Peyer's patch (tissue), 4 donors: ENCODE measurements at regions not wholly inside any gene's neighbourhood (a gene's known extent, or its start where the extent isn't known, plus 50 kb on each side); places are given as distances from the start of the nearest gene placed in this dataset.
"Not testable (repeated sequence)": the region's sequence is repeated elsewhere in the genome, so short reads cannot be mapped to it uniquely, and the experiment has no call there.

Experiments used
- DNase-seq, 3 donors: peaks; one replicate each; pipeline ENCODE4 v3.0.0-alpha.2; 2017 to 2019
- H3K27ac ChIP-seq, 4 donors: fragments of 200-600 bp; sonication (generic); one replicate each; pipeline ENCODE4 v1.5.1; 2016 to 2019
- H3K27me3 ChIP-seq, 2 donors: fragments of 200-600 bp; sonication (generic); one replicate each; pipeline ENCODE4 v1.5.1; 2019
- H3K36me3 ChIP-seq, 3 donors: fragments of 200-600 bp; sonication (generic); one replicate each; pipeline ENCODE4 v1.5.1; 2016 to 2019
- H3K4me1 ChIP-seq, 4 donors: fragments of 200-600 bp; sonication (generic); one replicate each; pipeline ENCODE4 v1.5.1; 2016 to 2019
- H3K4me3 ChIP-seq, 4 donors: fragments of 200-600 bp; sonication (generic); 1 replicate in 3 of 4; 2 replicates in 1 of 4; pipeline ENCODE4 v1.5.1; 2016 to 2019; ENCODE audit warnings: mild to moderate bottlenecking in 1 of 4
- H3K9me3 ChIP-seq, 4 donors: fragments of 200-600 bp; sonication (generic); one replicate each; pipeline ENCODE4 v1.5.1; 2016 to 2019; ENCODE audit warnings: mild to moderate bottlenecking in 1 of 4
- CTCF ChIP-seq, 6 experiments: fragments of 450-650 bp in 4 of 6; fragments of 200-600 bp in 2 of 6; sonication (generic) in 1 of 6; IDR thresholded peaks; one replicate each; pipeline ENCODE4 v1.5.1; 2017 to 2019; ENCODE audit warnings: antibody characterized with exemption in 6 of 6, mild to moderate bottlenecking in 3 of 6, moderate library complexity in 1 of 6
- POLR2A ChIP-seq, 2 donors: fragments of 450-650 bp; IDR thresholded peaks; one replicate each; pipeline ENCODE4 v1.5.1; 2017; ENCODE audit warnings: antibody characterized with exemption in 2 of 2, mild to moderate bottlenecking in 2 of 2, moderate library complexity in 2 of 2

GRCh38 chr10:31664803-31665202 lies 263.8 kb downstream of the ARHGAP12 start:
- Histone ChIP-seq H3K27ac (peak overlapping the region in 1 of 4 donors; percentile 31), H3K9me3 (no peaks in the 10 kb centered on the region), H3K4me3 (no peak overlapping the region), H3K27me3 (no peaks in the 10 kb centered on the region), H3K36me3 (no peaks in the 10 kb centered on the region), H3K4me1 (no peaks in the 10 kb centered on the region)
- no peak for DNase-seq
- TF ChIP-seq POLR2A (IDR thresholded peaks at IDR 0.05) (no peak), CTCF (IDR thresholded peaks at IDR 0.05) (no peak)

GRCh38 chr10:31664071-31664470 lies 264.6 kb downstream of the ARHGAP12 start:
- not testable (repeated sequence) for H3K4me1 ChIP-seq, H3K27me3 ChIP-seq, H3K4me3 ChIP-seq, H3K9me3 ChIP-seq, H3K36me3 ChIP-seq, DNase-seq, H3K27ac ChIP-seq

- Histone ChIP-seq H3K36me3 (no peaks in the 10 kb centered on the region), H3K4me1 (no peaks in the 10 kb centered on the region), H3K27me3 (no peaks in the 10 kb centered on the region), H3K4me3 (no peak overlapping the region), H3K9me3 (no peaks in the 10 kb centered on the region), H3K27ac (peak overlapping the region in 1 of 4 donors; percentile 24)
- DNase-seq: no peak
- no peak for TF ChIP-seq POLR2A (IDR thresholded peaks at IDR 0.05)
- TF ChIP-seq CTCF (IDR thresholded peaks at IDR 0.05): no peak
These were observed 268.3 kb downstream of the ARHGAP12 start for GRCh38 chr10:31660300-31660699.

GRCh38 chr10:31659665-31660064 lies 269.0 kb downstream of the ARHGAP12 start:
- Histone ChIP-seq H3K9me3 (no peaks in the 10 kb centered on the region), H3K27me3 (no peaks in the 10 kb centered on the region), H3K4me1 (no peaks in the 10 kb centered on the region), H3K4me3 (no peak overlapping the region), H3K36me3 (no peaks in the 10 kb centered on the region), H3K27ac (peak overlapping the region in 1 of 4 donors; percentile 24)
- no peak for DNase-seq
- TF ChIP-seq POLR2A (IDR thresholded peaks at IDR 0.05): no peak
- TF ChIP-seq CTCF (IDR thresholded peaks at IDR 0.05): no peak

GRCh38 chr10:31657434-31657872 lies 271.2 kb downstream of the ARHGAP12 start:
- TF ChIP-seq CTCF (IDR thresholded peaks at IDR 0.05): no peak
- TF ChIP-seq POLR2A (IDR thresholded peaks at IDR 0.05): no peak
- H3K4me1 ChIP-seq: no peaks in the 10 kb centered on the region
- no peak overlapping the region for H3K4me3 ChIP-seq
- no peaks in the 10 kb centered on the region for H3K27me3 ChIP-seq
- H3K36me3 ChIP-seq: no peaks in the 10 kb centered on the region
- no peak overlapping the region for H3K27ac ChIP-seq
- no peak for DNase-seq
- no peaks in the 10 kb centered on the region for H3K9me3 ChIP-seq

- H3K4me3 ChIP-seq: no peak overlapping the region
- no peaks in the 10 kb centered on the region for H3K27me3 ChIP-seq
- no peak for DNase-seq
- H3K9me3 ChIP-seq: no peaks in the 10 kb centered on the region
- H3K36me3 ChIP-seq: no peaks in the 10 kb centered on the region
- H3K4me1 ChIP-seq: no peaks in the 10 kb centered on the region
- no peak for TF ChIP-seq CTCF (IDR thresholded peaks at IDR 0.05)
- TF ChIP-seq POLR2A (IDR thresholded peaks at IDR 0.05): no peak
- no peak overlapping the region for H3K27ac ChIP-seq
These were observed 271.7 kb downstream of the ARHGAP12 start for GRCh38 chr10:31656851-31657433.
